HFFc6 (cell line): ENCODE measurements at regions not wholly inside any gene's neighbourhood (a gene's known extent, or its start where the extent isn't known, plus 50 kb on each side); places are given as distances from the start of the nearest gene placed in this dataset.

Source experiments
- DNase-seq: peaks from one replicate; pipeline ENCODE4 v3.0.0-alpha.2; 2018
- H3K27ac Mint-ChIP-seq: 2 replicates; pipeline ENCODE4 v1.8.0; 2020; ENCODE audit warnings: mild to moderate bottlenecking, mixed read lengths
- H3K27me3 Mint-ChIP-seq: 2 replicates; pipeline ENCODE4 v1.8.0; 2021; ENCODE audit warnings: mild to moderate bottlenecking, moderate library complexity, mixed read lengths; ENCODE audit not compliant: insufficient read depth
- H3K36me3 Mint-ChIP-seq: 2 replicates; pipeline ENCODE4 v1.8.0; 2021; ENCODE audit warnings: low read depth, mixed read lengths
- H3K4me1 Mint-ChIP-seq: 2 replicates; pipeline ENCODE4 v1.8.0; 2020; ENCODE audit warnings: low read depth, mixed read lengths
- H3K4me3 Mint-ChIP-seq: 2 replicates; pipeline ENCODE4 v1.8.0; 2020; ENCODE audit warnings: mild to moderate bottlenecking, moderate library complexity, mixed read lengths
- H3K9me3 Mint-ChIP-seq: 2 replicates; pipeline ENCODE4 v1.8.0; 2020; ENCODE audit warnings: mild to moderate bottlenecking, mixed read lengths
- CTCF ChIP-seq: fragments of 200-600 bp; sonication (generic); IDR thresholded peaks from 2 replicates; pipeline ENCODE4 v1.5.0; 2021; ENCODE audit warnings: antibody characterized with exemption, mild to moderate bottlenecking

GRCh38 chr14:100433428-100433814, 110.3 kb downstream of the SLC25A47 start:
- no peak for DNase-seq
- peaks cover 3% of the 10 kb centered on the region; the same call in 1 of the 2 replicates for H3K27me3 Mint-ChIP-seq
- peaks cover 41% of the 10 kb centered on the region for H3K4me1 Mint-ChIP-seq
- no peaks in the 10 kb centered on the region for H3K9me3 Mint-ChIP-seq
- TF ChIP-seq CTCF: no peak
- H3K27ac Mint-ChIP-seq: no peak overlapping the region
- H3K36me3 Mint-ChIP-seq: no peaks in the 10 kb centered on the region
- H3K4me3 Mint-ChIP-seq: no peak overlapping the region

- H3K27me3 Mint-ChIP-seq: peaks cover 4% of the 10 kb centered on the region; the same call in 1 of the 2 replicates
- no peaks in the 10 kb centered on the region for H3K36me3 Mint-ChIP-seq
- H3K27ac Mint-ChIP-seq: no peak overlapping the region
- no peak overlapping the region for H3K4me3 Mint-ChIP-seq
- TF ChIP-seq CTCF: no peak
- DNase-seq: no peak
- H3K4me1 Mint-ChIP-seq: peaks cover 41% of the 10 kb centered on the region
- H3K9me3 Mint-ChIP-seq: no peaks in the 10 kb centered on the region
Observed at GRCh38 chr14:100434033-100434601, 111.0 kb downstream of the SLC25A47 start.

- Mint-ChIP-seq H3K9me3 (no peaks in the 10 kb centered on the region), H3K27ac (no peak overlapping the region), H3K4me1 (peaks cover 46% of the 10 kb centered on the region), H3K36me3 (no peaks in the 10 kb centered on the region), H3K27me3 (peaks cover 5% of the 10 kb centered on the region; the same call in 1 of the 2 replicates), H3K4me3 (no peak overlapping the region)
- no peak for TF ChIP-seq CTCF
- no peak for DNase-seq
Observed at GRCh38 chr14:100434911-100435438, 111.8 kb downstream of the SLC25A47 start.

GRCh38 chr14:100435459-100435858, 112.3 kb downstream of the SLC25A47 start:
- Mint-ChIP-seq H3K27ac (no peak overlapping the region), H3K4me1 (peaks cover 46% of the 10 kb centered on the region), H3K9me3 (no peaks in the 10 kb centered on the region), H3K36me3 (no peaks in the 10 kb centered on the region), H3K27me3 (peaks cover 2% of the 10 kb centered on the region; the same call in 1 of the 2 replicates), H3K4me3 (no peak overlapping the region)
- DNase-seq: no peak
- no peak for TF ChIP-seq CTCF

GRCh38 chr14:100436745-100437406, 113.7 kb downstream of the SLC25A47 start:
- Mint-ChIP-seq H3K9me3 (no peaks in the 10 kb centered on the region), H3K36me3 (no peaks in the 10 kb centered on the region), H3K4me3 (no peak overlapping the region), H3K27me3 (peaks cover 2% of the 10 kb centered on the region; the same call in 1 of the 2 replicates), H3K4me1 (peaks cover 60% of the 10 kb centered on the region), H3K27ac (no peak overlapping the region)
- no peak for DNase-seq
- no peak for TF ChIP-seq CTCF
